C4-2B (cell line): ENCODE measurements at regions not wholly inside any gene's neighbourhood (a gene's known extent, or its start where the extent isn't known, plus 50 kb on each side); places are given as distances from the start of the nearest gene placed in this dataset.

Experiments
- ZFX ChIP-seq: fragments of 450-650 bp; IDR thresholded peaks from 2 replicates; pipeline ENCODE4 v1.6.1; 2017
- TF ChIP-seq, protein P1 (sequence below): fragments of 450-650 bp; conservative IDR thresholded peaks from 2 replicates; pipeline ENCODE4 v1.5.1; 2017; ENCODE audit warnings: mild to moderate bottlenecking

DNA sequence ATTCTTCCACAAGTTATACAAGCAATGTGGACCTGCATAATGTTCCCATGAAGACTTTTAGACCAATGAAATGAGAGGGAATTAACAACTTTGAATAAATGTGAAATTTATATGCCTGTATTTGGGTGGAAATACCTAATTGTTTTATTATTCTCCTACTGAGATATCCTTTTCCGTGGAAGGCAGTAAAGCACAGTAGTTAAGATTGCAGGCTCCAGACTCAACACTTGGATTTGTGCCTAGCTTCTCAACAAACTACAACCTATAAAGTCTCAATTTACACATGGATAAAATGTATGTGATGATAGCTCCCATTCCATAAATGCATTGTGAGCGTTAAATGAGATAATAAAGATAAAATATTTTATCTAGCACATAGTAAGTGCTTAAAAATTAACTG lies 857.8 kb downstream of the CENPC start:
- TF ChIP-seq, protein P1, sequence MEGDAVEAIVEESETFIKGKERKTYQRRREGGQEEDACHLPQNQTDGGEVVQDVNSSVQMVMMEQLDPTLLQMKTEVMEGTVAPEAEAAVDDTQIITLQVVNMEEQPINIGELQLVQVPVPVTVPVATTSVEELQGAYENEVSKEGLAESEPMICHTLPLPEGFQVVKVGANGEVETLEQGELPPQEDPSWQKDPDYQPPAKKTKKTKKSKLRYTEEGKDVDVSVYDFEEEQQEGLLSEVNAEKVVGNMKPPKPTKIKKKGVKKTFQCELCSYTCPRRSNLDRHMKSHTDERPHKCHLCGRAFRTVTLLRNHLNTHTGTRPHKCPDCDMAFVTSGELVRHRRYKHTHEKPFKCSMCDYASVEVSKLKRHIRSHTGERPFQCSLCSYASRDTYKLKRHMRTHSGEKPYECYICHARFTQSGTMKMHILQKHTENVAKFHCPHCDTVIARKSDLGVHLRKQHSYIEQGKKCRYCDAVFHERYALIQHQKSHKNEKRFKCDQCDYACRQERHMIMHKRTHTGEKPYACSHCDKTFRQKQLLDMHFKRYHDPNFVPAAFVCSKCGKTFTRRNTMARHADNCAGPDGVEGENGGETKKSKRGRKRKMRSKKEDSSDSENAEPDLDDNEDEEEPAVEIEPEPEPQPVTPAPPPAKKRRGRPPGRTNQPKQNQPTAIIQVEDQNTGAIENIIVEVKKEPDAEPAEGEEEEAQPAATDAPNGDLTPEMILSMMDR: no peak
- TF ChIP-seq ZFX: no peak
